Astrocyte (in vitro differentiated cells and primary cell): ENCODE measurements at regions not wholly inside any gene's neighbourhood (a gene's known extent, or its start where the extent isn't known, plus 50 kb on each side); places are given as distances from the start of the nearest gene placed in this dataset.

Source experiments
- DNase-seq: peaks from one replicate; pipeline ENCODE4 v3.0.0-alpha.2; 2010; ENCODE audit warnings: low read depth
- FAIRE-seq: peaks from 2 replicates; lab custom pipeline; 2011; peaks lifted over from hg19 to GRCh38; lab: Jason Lieb, UNC
- H2AFZ ChIP-seq: 2 replicates; pipeline ENCODE4 v1.6.0; 2012; ENCODE audit warnings: low read depth, low read length, inconsistent platforms
- H3K27ac ChIP-seq: 2 replicates; pipeline ENCODE4 v1.5.1; 2011; ENCODE audit warnings: low read depth, low read length, inconsistent platforms
- H3K27me3 ChIP-seq: 2 replicates; pipeline ENCODE4 v1.6.0; 2011; ENCODE audit warnings: low read length, inconsistent platforms; ENCODE audit not compliant: insufficient read depth
- H3K36me3 ChIP-seq: 2 replicates; pipeline ENCODE4 v1.5.1; 2011; ENCODE audit warnings: low read length, inconsistent platforms; ENCODE audit not compliant: insufficient read depth
- H3K4me1 ChIP-seq: 2 replicates; pipeline ENCODE4 v1.5.1; 2011; ENCODE audit warnings: low read length, inconsistent platforms; ENCODE audit not compliant: insufficient read depth
- H3K4me2 ChIP-seq: 2 replicates; pipeline ENCODE4 v1.6.0; 2012; ENCODE audit warnings: low read length, inconsistent platforms
- H3K4me3 ChIP-seq: 2 replicates; pipeline ENCODE4 v1.5.1; 2011; ENCODE audit warnings: low read depth, mild to moderate bottlenecking, low read length, inconsistent platforms; ENCODE audit not compliant: insufficient read depth
- H3K79me2 ChIP-seq: 2 replicates; pipeline ENCODE4 v1.6.0; 2012; ENCODE audit warnings: mild to moderate bottlenecking, low read length, inconsistent platforms; ENCODE audit not compliant: insufficient read depth
- H3K9ac ChIP-seq: 2 replicates; pipeline ENCODE4 v1.6.0; 2012; ENCODE audit warnings: mild to moderate bottlenecking, low read length, inconsistent platforms
- H3K9me3 ChIP-seq: 2 replicates; pipeline ENCODE4 v1.5.1; 2012; ENCODE audit warnings: low read depth, mild to moderate bottlenecking, low read length, inconsistent platforms; ENCODE audit not compliant: insufficient read depth
- H4K20me1 ChIP-seq: 2 replicates; pipeline ENCODE4 v1.6.0; 2012; ENCODE audit warnings: low read length, inconsistent platforms; ENCODE audit not compliant: insufficient read depth
- H3K27ac Mint-ChIP-seq: one replicate; pipeline ENCODE4 v1.8.0; 2021; ENCODE audit warnings: mild to moderate bottlenecking, mixed read lengths; ENCODE audit not compliant: unreplicated experiment
- H3K27me3 Mint-ChIP-seq: one replicate; pipeline ENCODE4 v1.8.0; 2021; ENCODE audit warnings: low read depth, mixed read lengths; ENCODE audit not compliant: unreplicated experiment
- H3K36me3 Mint-ChIP-seq: one replicate; pipeline ENCODE4 v1.8.0; 2021; ENCODE audit warnings: low read depth, mixed read lengths; ENCODE audit not compliant: unreplicated experiment
- H3K4me1 Mint-ChIP-seq: one replicate; pipeline ENCODE4 v1.8.0; 2021; ENCODE audit warnings: low read depth, mixed read lengths; ENCODE audit not compliant: unreplicated experiment
- H3K4me3 Mint-ChIP-seq: one replicate; pipeline ENCODE4 v1.8.0; 2021; ENCODE audit warnings: mild to moderate bottlenecking, moderate library complexity, mixed read lengths; ENCODE audit not compliant: unreplicated experiment
- H3K9me3 Mint-ChIP-seq: one replicate; pipeline ENCODE4 v1.8.0; 2021; ENCODE audit warnings: mild to moderate bottlenecking, mixed read lengths; ENCODE audit not compliant: unreplicated experiment
- EZH2 ChIP-seq: IDR thresholded peaks from 2 replicates; pipeline ENCODE4 v1.6.1; 2012; ENCODE audit warnings: mild to moderate bottlenecking, low read length, inconsistent platforms; ENCODE audit not compliant: insufficient read depth
- TF ChIP-seq, protein P1 (sequence below): IDR thresholded peaks from 2 replicates; pipeline ENCODE4 v1.5.1; 2011; ENCODE audit warnings: low read depth, mild to moderate bottlenecking, inconsistent platforms, low read length, moderate library complexity; ENCODE audit not compliant: insufficient read depth

DNA sequence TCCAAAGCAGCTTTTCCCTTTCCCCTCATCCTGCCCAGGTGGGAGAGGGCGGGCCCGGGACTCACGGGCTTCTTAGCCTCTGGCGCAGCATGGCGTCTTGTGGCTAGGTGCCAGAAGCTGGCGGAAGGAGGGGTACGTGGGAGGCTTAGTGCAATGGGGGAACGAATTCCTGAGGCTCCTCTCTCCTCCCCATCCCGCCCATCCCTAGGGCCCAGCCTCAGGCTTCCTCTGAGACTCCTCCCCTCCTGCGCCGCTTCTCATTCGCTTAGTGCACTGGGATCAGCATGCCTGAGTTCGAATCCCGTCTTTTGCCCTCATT lies 297.8 kb downstream of the ZNF536 start:
- Histone ChIP-seq H3K27me3 (peaks cover under 1% of the 10 kb centered on the region), H3K4me1 (no peaks in the 10 kb centered on the region), H3K27ac (no peak overlapping the region), H4K20me1 (no peaks in the 10 kb centered on the region), H3K9ac (no peak overlapping the region), H3K79me2 (no peaks in the 10 kb centered on the region), H3K4me3 (no peak overlapping the region), H2AFZ (no peak overlapping the region), H3K36me3 (no peaks in the 10 kb centered on the region), H3K4me2 (no peak overlapping the region), H3K9me3 (no peaks in the 10 kb centered on the region)
- no peaks in the 10 kb centered on the region for H3K4me1 Mint-ChIP-seq
- H3K36me3 Mint-ChIP-seq, result no peaks in the 10 kb centered on the region
- FAIRE-seq (no peak), DNase-seq (no peak)
- H3K27me3 Mint-ChIP-seq, result peaks cover 59% of the 10 kb centered on the region
- peak overlapping the region; percentile 40 for H3K4me3 Mint-ChIP-seq
- no peak for TF ChIP-seq EZH2
- TF ChIP-seq, protein P1, sequence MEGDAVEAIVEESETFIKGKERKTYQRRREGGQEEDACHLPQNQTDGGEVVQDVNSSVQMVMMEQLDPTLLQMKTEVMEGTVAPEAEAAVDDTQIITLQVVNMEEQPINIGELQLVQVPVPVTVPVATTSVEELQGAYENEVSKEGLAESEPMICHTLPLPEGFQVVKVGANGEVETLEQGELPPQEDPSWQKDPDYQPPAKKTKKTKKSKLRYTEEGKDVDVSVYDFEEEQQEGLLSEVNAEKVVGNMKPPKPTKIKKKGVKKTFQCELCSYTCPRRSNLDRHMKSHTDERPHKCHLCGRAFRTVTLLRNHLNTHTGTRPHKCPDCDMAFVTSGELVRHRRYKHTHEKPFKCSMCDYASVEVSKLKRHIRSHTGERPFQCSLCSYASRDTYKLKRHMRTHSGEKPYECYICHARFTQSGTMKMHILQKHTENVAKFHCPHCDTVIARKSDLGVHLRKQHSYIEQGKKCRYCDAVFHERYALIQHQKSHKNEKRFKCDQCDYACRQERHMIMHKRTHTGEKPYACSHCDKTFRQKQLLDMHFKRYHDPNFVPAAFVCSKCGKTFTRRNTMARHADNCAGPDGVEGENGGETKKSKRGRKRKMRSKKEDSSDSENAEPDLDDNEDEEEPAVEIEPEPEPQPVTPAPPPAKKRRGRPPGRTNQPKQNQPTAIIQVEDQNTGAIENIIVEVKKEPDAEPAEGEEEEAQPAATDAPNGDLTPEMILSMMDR, result no peak
- H3K27ac Mint-ChIP-seq, result no peak overlapping the region
- peaks cover 4% of the 10 kb centered on the region for H3K9me3 Mint-ChIP-seq

DNA sequence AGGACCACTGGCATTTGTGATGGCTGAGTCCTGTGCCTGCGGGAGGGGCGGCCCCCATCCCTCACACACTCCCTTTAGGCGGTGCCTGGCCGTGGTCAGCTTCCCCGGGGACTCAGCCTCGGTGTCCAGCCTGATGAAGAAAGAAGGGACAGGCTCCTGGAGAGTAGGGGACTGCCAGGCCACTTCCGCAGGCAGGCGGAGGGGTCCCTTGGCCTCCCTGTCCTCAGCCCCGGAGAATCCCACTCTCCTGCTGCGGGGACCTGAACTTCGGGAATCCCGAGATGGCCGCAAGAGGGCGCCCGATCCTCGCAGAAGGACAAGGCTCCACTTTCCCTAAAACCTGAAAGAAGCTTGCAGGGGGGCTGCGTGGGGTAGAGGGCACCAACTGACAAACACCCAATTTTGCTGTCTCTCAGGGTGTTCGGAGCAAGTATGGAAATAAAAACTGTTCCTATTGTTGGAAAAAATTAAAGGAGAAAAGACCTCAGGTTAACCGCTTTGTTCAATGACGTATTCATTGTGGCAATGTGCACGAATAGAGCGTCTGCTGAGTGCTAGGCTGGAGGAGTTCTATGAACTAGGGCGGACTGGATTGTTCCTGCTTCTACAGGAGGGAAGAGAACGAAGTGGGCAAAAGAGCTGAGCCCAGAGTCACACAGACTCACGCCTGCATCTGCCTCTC lies 297.3 kb downstream of the ZNF536 start:
- no peak overlapping the region for H3K4me3 ChIP-seq
- no peaks in the 10 kb centered on the region for H3K36me3 ChIP-seq
- FAIRE-seq (no peak), DNase-seq (no peak)
- H3K4me1 ChIP-seq, result no peaks in the 10 kb centered on the region
- no peaks in the 10 kb centered on the region for H3K79me2 ChIP-seq
- Mint-ChIP-seq H3K27ac (peak overlapping the region; percentile 72), H3K4me1 (peaks cover under 1% of the 10 kb centered on the region), H3K36me3 (no peaks in the 10 kb centered on the region), H3K9me3 (peaks cover 4% of the 10 kb centered on the region), H3K27me3 (peaks cover 54% of the 10 kb centered on the region), H3K4me3 (peak overlapping the region; percentile 40)
- no peaks in the 10 kb centered on the region for H3K27me3 ChIP-seq
- H4K20me1 ChIP-seq, result no peaks in the 10 kb centered on the region
- H2AFZ ChIP-seq, result peak overlapping the region; percentile 18
- TF ChIP-seq EZH2, result no peak
- TF ChIP-seq, protein P1, result peak; percentile 64
- no peak overlapping the region for H3K9ac ChIP-seq
- H3K27ac ChIP-seq, result no peak overlapping the region
- no peaks in the 10 kb centered on the region for H3K9me3 ChIP-seq
- H3K4me2 ChIP-seq, result peak overlapping the region; percentile 50

DNA sequence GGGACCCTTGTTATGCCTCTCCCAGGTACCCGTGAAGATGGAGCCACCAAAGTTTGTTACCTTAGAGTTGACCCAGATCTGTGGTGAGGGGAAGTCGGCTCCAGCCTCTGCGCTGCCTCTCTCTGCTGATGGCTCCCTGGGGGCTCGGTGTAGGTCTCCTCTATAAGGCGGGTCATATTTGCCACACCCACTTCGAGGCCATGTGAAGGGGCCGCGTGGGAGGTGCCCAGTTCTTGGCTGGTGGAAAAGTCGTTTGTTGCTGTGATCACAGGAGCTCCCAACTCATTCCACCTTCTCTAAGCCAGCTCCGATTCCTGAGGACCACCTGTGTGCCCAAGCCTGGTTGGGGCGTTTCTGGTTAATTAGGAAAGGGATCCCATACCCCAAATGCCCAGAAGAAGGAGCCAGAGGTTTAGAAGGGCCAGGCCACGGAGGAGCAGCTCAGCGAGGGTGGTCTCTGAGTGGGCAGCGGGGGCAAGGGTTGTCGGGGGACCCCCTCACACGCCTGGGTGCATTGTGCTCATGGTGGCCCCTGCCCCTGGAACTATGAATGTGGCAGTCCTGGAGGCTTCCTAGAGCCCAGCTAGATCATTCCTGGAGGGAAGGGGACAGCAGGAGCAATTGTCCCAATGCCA lies 296.5 kb downstream of the ZNF536 start:
- no peaks in the 10 kb centered on the region for H3K36me3 ChIP-seq
- no peak overlapping the region for H3K27ac ChIP-seq
- Mint-ChIP-seq H3K9me3 (no peaks in the 10 kb centered on the region), H3K27ac (no peak overlapping the region), H3K4me1 (peaks cover 4% of the 10 kb centered on the region), H3K27me3 (peaks cover 46% of the 10 kb centered on the region), H3K36me3 (no peaks in the 10 kb centered on the region), H3K4me3 (no peak overlapping the region)
- no peaks in the 10 kb centered on the region for H3K4me1 ChIP-seq
- no peak overlapping the region for H3K4me3 ChIP-seq
- H3K4me2 ChIP-seq, result no peak overlapping the region
- H3K27me3 ChIP-seq, result no peaks in the 10 kb centered on the region
- no peaks in the 10 kb centered on the region for H4K20me1 ChIP-seq
- no peaks in the 10 kb centered on the region for H3K79me2 ChIP-seq
- H2AFZ ChIP-seq, result no peak overlapping the region
- H3K9me3 ChIP-seq, result no peaks in the 10 kb centered on the region
- no peak overlapping the region for H3K9ac ChIP-seq
- TF ChIP-seq, protein P1, result no peak
- no peak for TF ChIP-seq EZH2
- DNase-seq (no peak), FAIRE-seq (no peak)
